H1 (cell line): ENCODE measurements at regions not wholly inside any gene's neighbourhood (a gene's known extent, or its start where the extent isn't known, plus 50 kb on each side); places are given as distances from the start of the nearest gene placed in this dataset.

Source experiments
- CTCF ChIA-PET: fragments of 300-600 bp; sonication (Branson Sonifier 250); formaldehyde crosslinking; loops from one replicate; lab custom pipeline; 2021; ENCODE audit not compliant: partially characterized antibody; lab: Charles Lee
- POLR2A ChIA-PET: fragments of 300-600 bp; sonication (Branson Sonifier 250); formaldehyde crosslinking; loops from one replicate; lab custom pipeline; 2021; ENCODE audit warnings: inconsistent platforms; ENCODE audit not compliant: partially characterized antibody; lab: Charles Lee
- DNase-seq, 2 experiments: peaks; one replicate each; pipeline versions ENCODE4 v3.0.0 to v3.0.0-alpha.2; 2010 to 2022; ENCODE audit warnings: low spot score in 2 of 2, low read depth in 1 of 2, mixed read lengths in 1 of 2
- FAIRE-seq: peaks from 2 replicates; lab custom pipeline; 2011; peaks lifted over from hg19 to GRCh38; lab: Jason Lieb, UNC
- H2AFZ ChIP-seq: 2 replicates; pipeline ENCODE4 v1.8.1; 2012; ENCODE audit warnings: low read length, inconsistent platforms
- H2AK5ac ChIP-seq: 2 replicates; pipeline ENCODE4 v1.6.1; 2013; ENCODE audit warnings: low read depth, low read length
- H2BK120ac ChIP-seq: replicated peaks from 2 replicates; pipeline ENCODE3; 2013; ENCODE audit warnings: low read depth, low read length, inconsistent platforms
- H2BK12ac ChIP-seq: 2 replicates; pipeline ENCODE4 v1.6.1; 2013; ENCODE audit warnings: low read depth, low read length
- H2BK15ac ChIP-seq: 2 replicates; pipeline ENCODE4 v1.6.1; 2013; ENCODE audit warnings: low read length
- H2BK20ac ChIP-seq: 2 replicates; pipeline ENCODE4 v1.6.1; 2013; ENCODE audit warnings: low read length
- H2BK5ac ChIP-seq: 2 replicates; pipeline ENCODE4 v1.6.1; 2013; ENCODE audit warnings: low read depth, low read length
- H3K14ac ChIP-seq: 2 replicates; pipeline ENCODE4 v1.6.1; 2013; ENCODE audit warnings: inconsistent platforms; ENCODE audit not compliant: insufficient read length
- H3K18ac ChIP-seq: 2 replicates; pipeline ENCODE4 v1.6.1; 2013; ENCODE audit warnings: low read length; ENCODE audit errors: extremely low read depth
- H3K23ac ChIP-seq: 2 replicates; pipeline ENCODE4 v1.6.1; 2013; ENCODE audit warnings: inconsistent platforms; ENCODE audit not compliant: insufficient read length
- H3K23me2 ChIP-seq: 2 replicates; pipeline ENCODE4 v1.6.1; 2013; ENCODE audit warnings: low read depth, low read length
- H3K27ac ChIP-seq: 2 replicates; pipeline ENCODE4 v1.6.1; 2011; ENCODE audit warnings: low read depth, low read length, inconsistent platforms
- H3K27me3 ChIP-seq, 4 experiments: replicated peaks in 1 of 4; 1 replicate in 1 of 4; 2 replicates in 3 of 4; pipeline versions ENCODE4 v1.6.1 to v1.8.1; 2011 to 2013; ENCODE audit warnings: low read length in 3 of 4, mild to moderate bottlenecking in 3 of 4, inconsistent platforms in 2 of 4, mixed read lengths in 2 of 4, moderate library complexity in 1 of 4; ENCODE audit not compliant: control insufficient read depth in 3 of 4, insufficient read depth in 3 of 4; ENCODE audit errors: extremely low read depth in 1 of 4
- H3K36me3 ChIP-seq, 4 experiments: 2 replicates each; pipeline versions ENCODE4 v1.6.1 to v1.8.1; 2011 to 2013; ENCODE audit warnings: mild to moderate bottlenecking in 4 of 4, low read length in 3 of 4, moderate library complexity in 2 of 4, control low read depth in 1 of 4, inconsistent platforms in 1 of 4; ENCODE audit not compliant: insufficient read depth in 4 of 4, control insufficient read depth in 2 of 4
- H3K4ac ChIP-seq: replicated peaks from 2 replicates; pipeline ENCODE3; 2013; ENCODE audit warnings: low read length, low read depth, mixed read lengths, inconsistent platforms; ENCODE audit not compliant: insufficient read length
- H3K4me1 ChIP-seq, 4 experiments: replicated peaks in 1 of 4; 1 replicate in 1 of 4; 2 replicates in 3 of 4; pipeline versions ENCODE4 v1.6.1 to v1.8.1; 2011 to 2013; ENCODE audit warnings: low read length in 3 of 4, inconsistent platforms in 2 of 4, mixed read lengths in 1 of 4; ENCODE audit not compliant: insufficient read depth in 4 of 4, control insufficient read depth in 3 of 4
- H3K4me2 ChIP-seq, 2 experiments: 2 replicates each; pipeline versions ENCODE4 v1.6.1 to v1.8.1; 2011 to 2013; ENCODE audit warnings: low read depth in 2 of 2, low read length in 2 of 2, control low read depth in 1 of 2, inconsistent platforms in 1 of 2, mild to moderate bottlenecking in 1 of 2; ENCODE audit not compliant: insufficient read depth in 1 of 2
- H3K4me3 ChIP-seq, 4 experiments: fragments of 200-600, 300-600 bp in 1 of 4; sonication (generic), shearing (Covaris generic), sonication (Bioruptor Twin) in 1 of 4; 2 replicates each; pipeline versions ENCODE4 v1.5.1 to v1.8.1; 2011 to 2016; ENCODE audit warnings: low read length in 4 of 4, low read depth in 3 of 4, control low read depth in 2 of 4, inconsistent platforms in 2 of 4, mild to moderate bottlenecking in 2 of 4, mixed read lengths in 1 of 4, moderate library complexity in 1 of 4; ENCODE audit not compliant: insufficient read depth in 2 of 4; ENCODE audit errors: extremely low read depth in 1 of 4
- H3K56ac ChIP-seq: replicated peaks from 2 replicates; pipeline ENCODE3; 2013; ENCODE audit warnings: low read depth, mild to moderate bottlenecking, mixed read lengths, low read length, inconsistent platforms; ENCODE audit not compliant: insufficient read length
- H3K79me1 ChIP-seq: 2 replicates; pipeline ENCODE4 v1.6.1; 2013; ENCODE audit warnings: low read depth, low read length, control low read depth
- H3K79me2 ChIP-seq, 2 experiments: 2 replicates each; pipeline versions ENCODE4 v1.6.1 to v1.8.1; 2012 to 2013; ENCODE audit warnings: low read length in 2 of 2, mild to moderate bottlenecking in 2 of 2, inconsistent platforms in 1 of 2; ENCODE audit not compliant: insufficient read depth in 2 of 2, control insufficient read depth in 1 of 2
- H3K9ac ChIP-seq, 4 experiments: replicated peaks in 1 of 4; 1 replicate in 1 of 4; 2 replicates in 3 of 4; pipeline versions ENCODE4 v1.6.1 to v1.8.1; 2011 to 2013; ENCODE audit warnings: low read depth in 3 of 4, low read length in 3 of 4, control low read depth in 2 of 4, mild to moderate bottlenecking in 2 of 4, moderate library complexity in 2 of 4, inconsistent platforms in 1 of 4; ENCODE audit errors: extremely low read depth in 1 of 4
- H3K9me3 ChIP-seq, 2 experiments: 2 replicates each; pipeline versions ENCODE4 v1.6.1 to v1.8.1; 2012 to 2013; ENCODE audit warnings: mild to moderate bottlenecking in 2 of 2, moderate library complexity in 2 of 2, control low read depth in 1 of 2, inconsistent platforms in 1 of 2, low read depth in 1 of 2, low read length in 1 of 2, mixed read lengths in 1 of 2; ENCODE audit not compliant: insufficient read depth in 2 of 2
- H4K20me1 ChIP-seq, 2 experiments: replicated peaks in 1 of 2; 2 replicates each; pipeline versions ENCODE3 to v1.8.1; 2011 to 2013; ENCODE audit warnings: inconsistent platforms in 2 of 2, low read length in 2 of 2, mild to moderate bottlenecking in 1 of 2; ENCODE audit not compliant: insufficient read depth in 2 of 2, control insufficient read depth in 1 of 2
- H4K5ac ChIP-seq: 2 replicates; pipeline ENCODE4 v1.6.1; 2013; ENCODE audit warnings: low read length, low read depth, mixed read lengths, inconsistent platforms; ENCODE audit not compliant: insufficient read length
- H4K8ac ChIP-seq: 2 replicates; pipeline ENCODE4 v1.8.0; 2013; ENCODE audit warnings: mild to moderate bottlenecking, moderate library complexity, low read length, inconsistent platforms; ENCODE audit not compliant: insufficient read depth; ENCODE audit errors: extremely low read depth
- H4K91ac ChIP-seq: replicated peaks from 2 replicates; pipeline ENCODE3; 2013; ENCODE audit warnings: low read length, mixed read lengths, inconsistent platforms; ENCODE audit not compliant: insufficient read length
- NANOG ChIP-seq: IDR thresholded peaks from 2 replicates; pipeline ENCODE4 v1.6.1; 2011; ENCODE audit warnings: low read length, low read depth, mild to moderate bottlenecking, inconsistent platforms; ENCODE audit not compliant: insufficient read depth, poor library complexity, severe bottlenecking
- TF ChIP-seq, protein P1 (sequence below): IDR thresholded peaks from 2 replicates; pipeline ENCODE4 v1.6.1; 2011; ENCODE audit warnings: low read length, improper control_type of control experiment

DNA sequence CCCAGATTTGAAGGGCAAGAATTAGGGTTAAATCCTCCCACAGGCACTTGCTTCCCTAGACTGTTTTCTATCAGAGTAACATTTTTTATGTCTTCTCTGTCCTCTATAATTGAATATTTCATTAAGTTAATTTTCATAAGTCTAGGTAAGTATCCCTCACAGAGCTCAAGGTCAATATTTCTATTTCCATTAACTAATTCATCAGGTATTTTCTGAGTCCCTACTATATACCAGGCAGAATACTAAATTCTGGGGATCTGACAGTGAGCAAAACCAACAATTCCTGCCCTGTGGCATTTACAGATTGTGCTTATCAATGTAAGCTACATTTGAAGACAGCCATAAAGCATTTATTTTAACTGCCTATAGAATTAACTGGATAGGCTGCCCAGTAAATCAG, 86.4 kb upstream of the RBBP8 start (continued):
- no peak for TF ChIP-seq NANOG
- TF ChIP-seq, all 59 proteins: peak for 0

DNA sequence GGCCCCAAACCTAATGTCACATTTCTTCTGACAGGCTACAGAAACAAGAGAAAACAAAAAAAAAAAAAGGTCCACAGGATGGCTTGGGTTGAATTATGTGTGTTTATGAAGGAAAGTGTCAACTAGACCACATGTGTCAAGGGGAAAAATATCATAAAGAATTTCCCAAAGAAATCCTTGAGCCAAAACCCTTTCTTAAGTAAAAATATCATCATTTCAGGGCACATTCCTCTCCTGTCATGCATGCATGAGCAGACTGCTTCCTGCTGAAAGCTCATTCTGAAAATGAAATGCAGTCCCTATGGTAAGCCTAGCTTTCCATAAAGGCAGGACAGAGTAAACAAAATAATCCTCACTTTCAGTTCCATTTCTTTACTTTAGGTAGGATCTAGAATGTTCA, 85.7 kb upstream of the RBBP8 start:
- Histone ChIP-seq H4K5ac (no peak overlapping the region), H2AFZ (no peak overlapping the region), H3K79me1 (no peaks in the 10 kb centered on the region), H3K4me3 (no peak overlapping the region), H2BK120ac (no peak overlapping the region), H3K79me2 (no peaks in the 10 kb centered on the region), H3K9ac (no peak overlapping the region), H3K14ac (no peak overlapping the region), H3K4me2 (no peak overlapping the region), H4K91ac (no peak overlapping the region), H3K27me3 (no peaks in the 10 kb centered on the region), H3K27ac (no peak overlapping the region), H3K4me1 (no peaks in the 10 kb centered on the region), H4K20me1 (no peaks in the 10 kb centered on the region), H3K56ac (no peak overlapping the region), H3K23ac (no peak overlapping the region), H3K4ac (no peak overlapping the region), H2AK5ac (no peak overlapping the region), H3K23me2 (no peaks in the 10 kb centered on the region), H3K36me3 (no peaks in the 10 kb centered on the region), H2BK20ac (no peak overlapping the region), H2BK12ac (no peak overlapping the region), H2BK5ac (no peak overlapping the region), H4K8ac (no peak overlapping the region), H2BK15ac (no peak overlapping the region), H3K18ac (no peak overlapping the region), H3K9me3 (no peaks in the 10 kb centered on the region)
- TF ChIP-seq, protein P1, sequence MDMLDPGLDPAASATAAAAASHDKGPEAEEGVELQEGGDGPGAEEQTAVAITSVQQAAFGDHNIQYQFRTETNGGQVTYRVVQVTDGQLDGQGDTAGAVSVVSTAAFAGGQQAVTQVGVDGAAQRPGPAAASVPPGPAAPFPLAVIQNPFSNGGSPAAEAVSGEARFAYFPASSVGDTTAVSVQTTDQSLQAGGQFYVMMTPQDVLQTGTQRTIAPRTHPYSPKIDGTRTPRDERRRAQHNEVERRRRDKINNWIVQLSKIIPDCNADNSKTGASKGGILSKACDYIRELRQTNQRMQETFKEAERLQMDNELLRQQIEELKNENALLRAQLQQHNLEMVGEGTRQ, result no peak
- FAIRE-seq (no peak), DNase-seq (no peak)
- ChIA-PET CTCF (interaction anchor here (1.1 to 2.6 kb wide), 5 partner anchors 13 to 532 kb away, joined by 3 to 9 read pairs (median 4); no protein-coding TSS in a partner anchor), POLR2A (interaction anchor here (0.6 to 1.7 kb wide), 2 partner anchors 10 to 81 kb away, joined by 6 read pairs; no protein-coding TSS in a partner anchor)
